ENCODE measurements at regions not wholly inside any gene's neighbourhood (a gene's known extent, or its start where the extent isn't known, plus 50 kb on each side); places are given as distances from the start of the nearest gene placed in this dataset.

GRCh38 chr3:152039887-152040286 is 166.4 kb downstream of the SUCNR1 start:
- TF ChIP-seq CTCF (IDR thresholded peaks at IDR 0.05 in 2 of 3, conservative IDR thresholded peaks at IDR 0.05 in 1 of 3; ENCODE audit: borderline replicate concordance in 1 of 3, insufficient read depth in 1 of 3, low read depth in 2 of 3, low read length in 2 of 3) (no peak), REST (IDR thresholded peaks at IDR 0.05; ENCODE audit: low read depth) (no peak), ATF3 (IDR thresholded peaks at IDR 0.05) (no peak)

Measured in HCT116 (cell line).